Chondrocyte (in vitro differentiated cells): ENCODE measurements at regions not wholly inside any gene's neighbourhood (a gene's known extent, or its start where the extent isn't known, plus 50 kb on each side); places are given as distances from the start of the nearest gene placed in this dataset.

Experiments
- DNase-seq: peaks from one replicate; pipeline ENCODE4 v3.0.0; 2021; ENCODE audit warnings: mixed read lengths, low spot score
- H3K27ac Mint-ChIP-seq: one replicate; pipeline ENCODE4 v1.8.0; 2021; ENCODE audit warnings: mild to moderate bottlenecking, moderate library complexity, mixed read lengths; ENCODE audit not compliant: unreplicated experiment
- H3K27me3 Mint-ChIP-seq: 2 replicates; pipeline ENCODE4 v1.8.0; 2021; ENCODE audit warnings: low read depth, mixed read lengths
- H3K36me3 Mint-ChIP-seq: 2 replicates; pipeline ENCODE4 v1.8.0; 2021; ENCODE audit warnings: low read depth, mixed read lengths
- H3K4me1 Mint-ChIP-seq: 2 replicates; pipeline ENCODE4 v1.8.0; 2021; ENCODE audit warnings: low read depth, mild to moderate bottlenecking, mixed read lengths
- H3K4me3 Mint-ChIP-seq: one replicate; pipeline ENCODE4 v1.8.0; 2021; ENCODE audit warnings: mild to moderate bottlenecking, moderate library complexity, mixed read lengths; ENCODE audit not compliant: unreplicated experiment
- H3K9me3 Mint-ChIP-seq: 2 replicates; pipeline ENCODE4 v1.8.0; 2021; ENCODE audit warnings: low read depth, mixed read lengths
- CTCF ChIP-seq: fragments of 200-600 bp; sonication (generic); IDR thresholded peaks from 2 replicates; pipeline ENCODE4 v1.5.0; 2021; ENCODE audit warnings: antibody characterized with exemption, mild to moderate bottlenecking, moderate library complexity

DNA sequence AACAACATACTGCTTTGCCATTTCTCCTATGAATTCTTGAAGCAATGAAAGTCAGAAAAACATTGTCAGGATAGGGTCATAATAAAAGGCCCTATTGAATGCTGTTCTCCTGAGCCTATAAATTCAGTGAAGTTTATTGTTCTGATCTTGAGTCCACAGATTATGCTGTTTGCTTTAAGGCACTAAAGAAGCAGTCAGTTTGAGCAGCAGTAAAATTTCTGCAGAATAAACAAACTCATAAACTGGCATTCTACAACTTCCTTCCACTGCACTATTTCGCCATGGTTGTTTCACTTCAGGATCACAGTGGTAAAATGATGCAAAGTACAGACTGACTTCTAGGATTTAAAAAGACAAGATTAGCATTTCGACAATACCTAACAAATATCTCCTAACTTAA, 503.2 kb downstream of the SH2D4B start:
- no peak for DNase-seq
- no peaks in the 10 kb centered on the region for H3K36me3 Mint-ChIP-seq
- no peaks in the 10 kb centered on the region for H3K27me3 Mint-ChIP-seq
- no peak overlapping the region for H3K27ac Mint-ChIP-seq
- no peak overlapping the region for H3K4me3 Mint-ChIP-seq
- H3K4me1 Mint-ChIP-seq: no peaks in the 10 kb centered on the region
- no peak for TF ChIP-seq CTCF
- H3K9me3 Mint-ChIP-seq: peaks cover 17% of the 10 kb centered on the region

DNA sequence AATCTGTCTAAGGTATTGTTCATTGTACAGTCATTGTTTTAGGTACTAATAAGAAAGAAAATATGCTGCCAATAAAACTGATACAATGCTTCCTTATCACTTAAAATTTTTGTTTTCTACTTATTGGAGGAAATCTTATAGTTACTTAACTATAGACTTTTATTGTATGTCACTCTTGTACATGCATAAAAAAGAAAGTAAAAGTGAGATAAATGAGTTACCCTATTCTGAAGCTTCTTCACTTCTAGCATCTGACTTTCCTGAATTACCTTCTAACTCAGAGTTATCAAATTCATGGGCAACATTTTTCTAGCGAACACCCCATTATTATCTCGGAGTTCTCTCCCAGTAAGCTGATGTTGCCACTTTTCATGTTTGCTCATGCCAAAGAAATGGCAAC, 504.9 kb downstream of the SH2D4B start:
- TF ChIP-seq CTCF: no peak
- peaks cover 1% of the 10 kb centered on the region for H3K27me3 Mint-ChIP-seq
- no peaks in the 10 kb centered on the region for H3K36me3 Mint-ChIP-seq
- H3K9me3 Mint-ChIP-seq: peaks cover 8% of the 10 kb centered on the region
- no peak overlapping the region for H3K27ac Mint-ChIP-seq
- no peak for DNase-seq
- H3K4me1 Mint-ChIP-seq: no peaks in the 10 kb centered on the region
- H3K4me3 Mint-ChIP-seq: no peak overlapping the region

- Mint-ChIP-seq H3K4me3 (no peak overlapping the region), H3K27ac (no peak overlapping the region), H3K9me3 (peaks cover 2% of the 10 kb centered on the region), H3K36me3 (no peaks in the 10 kb centered on the region), H3K4me1 (no peaks in the 10 kb centered on the region), H3K27me3 (peaks cover 2% of the 10 kb centered on the region)
- DNase-seq: no peak
- no peak for TF ChIP-seq CTCF
Observed at GRCh38 chr10:81065474-81065873, 527.8 kb downstream of the SH2D4B start.

GRCh38 chr10:81068460-81068859, 530.8 kb downstream of the SH2D4B start:
- Mint-ChIP-seq H3K27me3 (peaks cover 2% of the 10 kb centered on the region), H3K4me1 (no peaks in the 10 kb centered on the region), H3K27ac (no peak overlapping the region), H3K9me3 (peaks cover 2% of the 10 kb centered on the region), H3K36me3 (no peaks in the 10 kb centered on the region), H3K4me3 (no peak overlapping the region)
- TF ChIP-seq CTCF: no peak
- no peak for DNase-seq

DNA sequence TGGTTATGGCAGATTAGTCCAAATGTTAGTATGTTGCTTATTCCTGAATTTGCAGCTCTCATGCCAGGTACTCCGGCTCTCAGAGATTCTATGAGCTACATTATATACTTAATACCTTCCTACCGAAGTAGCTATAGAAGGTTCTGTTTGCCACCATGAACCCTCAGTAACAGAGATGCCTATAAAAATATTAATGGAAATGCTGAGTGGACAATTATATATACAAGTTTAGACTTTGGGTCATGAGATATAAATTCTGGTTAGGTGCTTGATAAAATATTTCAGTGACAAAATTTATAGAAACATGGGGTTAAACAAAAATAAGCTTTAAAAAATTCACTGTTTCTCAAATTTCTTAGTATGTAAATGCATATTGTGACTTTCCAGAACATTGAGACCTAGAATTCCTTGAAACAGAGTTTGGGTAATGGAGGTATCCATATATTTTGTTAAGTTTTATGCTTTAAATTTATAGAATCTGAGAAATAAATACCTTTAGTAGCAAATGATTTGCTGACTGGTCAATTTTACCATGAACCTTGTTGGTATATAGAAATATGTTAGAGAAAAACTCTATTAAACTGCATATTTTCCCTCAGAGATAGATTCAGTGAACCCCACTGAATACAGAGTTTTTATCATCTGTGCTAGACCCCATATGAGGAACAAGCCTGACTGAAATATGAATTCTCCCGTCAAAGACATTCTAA, 533.5 kb downstream of the SH2D4B start:
- Mint-ChIP-seq H3K9me3 (no peaks in the 10 kb centered on the region), H3K36me3 (no peaks in the 10 kb centered on the region), H3K27ac (no peak overlapping the region), H3K27me3 (peaks cover 2% of the 10 kb centered on the region), H3K4me3 (no peak overlapping the region), H3K4me1 (no peaks in the 10 kb centered on the region)
- DNase-seq: no peak
- TF ChIP-seq CTCF: no peak
